Activated T-cell treated with anti-CD3 and anti-CD28 coated beads, Interleukin-2, amount 50 U/mL, for 4 hours (primary cell): ENCODE measurements at regions not wholly inside any gene's neighbourhood (a gene's known extent, or its start where the extent isn't known, plus 50 kb on each side); places are given as distances from the start of the nearest gene placed in this dataset.

Experiments used
- ATAC-seq, 2 donors: fragments of 200-7000 bp; cut with Tn5 transposase; one replicate each; pipeline ENCODE4 v1.10.0; 2021
- DNase-seq: peaks from one replicate; pipeline ENCODE4 v3.0.0-alpha.2; 2020
- H3K27me3 Mint-ChIP-seq: one replicate; pipeline ENCODE4 v1.8.0; 2021; ENCODE audit warnings: low read depth, mixed read lengths
- H3K36me3 Mint-ChIP-seq: one replicate; pipeline ENCODE4 v1.8.0; 2022; ENCODE audit warnings: mixed read lengths; ENCODE audit not compliant: insufficient read depth
- H3K4me1 Mint-ChIP-seq: one replicate; pipeline ENCODE4 v1.8.0; 2021; ENCODE audit warnings: low read depth, mixed read lengths
- H3K4me3 Mint-ChIP-seq: one replicate; pipeline ENCODE4 v1.8.0; 2021; ENCODE audit warnings: mild to moderate bottlenecking, moderate library complexity, mixed read lengths
- H3K9me3 Mint-ChIP-seq: one replicate; pipeline ENCODE4 v1.8.0; 2021; ENCODE audit warnings: mixed read lengths

- Mint-ChIP-seq H3K4me3 (no peak overlapping the region), H3K9me3 (no peaks in the 10 kb centered on the region), H3K27me3 (no peaks in the 10 kb centered on the region), H3K4me1 (no peaks in the 10 kb centered on the region), H3K36me3 (no peaks in the 10 kb centered on the region)
- ATAC-seq, result no peak
- no peak for DNase-seq
Measured at GRCh38 chr4:116385583-116385982, 699.8 kb downstream of the TRAM1L1 start.

DNA sequence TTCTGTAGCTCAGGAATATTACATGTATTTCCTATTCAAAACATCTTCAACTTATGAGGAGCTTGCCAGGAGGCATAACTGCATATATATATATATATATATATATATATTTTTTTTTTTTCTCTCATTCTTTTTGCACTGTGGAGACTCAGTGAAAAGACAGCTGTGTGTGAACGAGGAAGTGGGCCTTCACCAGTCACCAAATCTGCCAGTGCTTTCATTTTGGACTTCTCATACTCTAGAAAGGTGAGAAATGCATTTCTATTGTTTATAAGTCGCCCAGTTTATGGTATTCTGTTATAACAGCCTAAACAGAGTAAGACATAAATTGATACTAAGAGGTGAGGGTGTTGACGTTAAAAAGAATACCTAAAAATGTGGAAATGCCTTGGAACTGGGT, 710.6 kb downstream of the TRAM1L1 start:
- no peaks in the 10 kb centered on the region for H3K27me3 Mint-ChIP-seq
- no peaks in the 10 kb centered on the region for H3K4me1 Mint-ChIP-seq
- no peak overlapping the region for H3K4me3 Mint-ChIP-seq
- ATAC-seq, result no peak
- DNase-seq, result no peak
- no peaks in the 10 kb centered on the region for H3K36me3 Mint-ChIP-seq
- H3K9me3 Mint-ChIP-seq, result no peaks in the 10 kb centered on the region

DNA sequence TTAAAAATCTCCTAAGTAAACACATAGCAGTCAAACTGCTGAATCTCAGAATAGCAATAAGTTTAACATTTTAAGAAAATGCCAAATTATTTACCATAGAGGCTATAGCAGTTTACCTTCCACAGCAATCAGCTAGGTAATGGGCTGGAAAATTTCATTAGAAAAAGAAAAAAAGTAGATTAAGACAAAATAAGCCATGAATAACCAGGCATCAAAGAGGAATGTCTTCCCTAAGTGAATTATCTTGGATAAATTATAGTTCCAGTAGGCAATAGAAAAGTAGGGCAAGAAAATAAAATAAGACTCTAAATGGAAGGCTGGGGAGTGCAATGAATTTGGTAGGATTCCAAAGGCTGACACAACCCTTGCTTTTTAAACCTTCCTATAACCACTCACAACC, 722.8 kb downstream of the TRAM1L1 start:
- Mint-ChIP-seq H3K4me3 (no peak overlapping the region), H3K27me3 (no peaks in the 10 kb centered on the region), H3K4me1 (no peaks in the 10 kb centered on the region), H3K9me3 (no peaks in the 10 kb centered on the region), H3K36me3 (no peaks in the 10 kb centered on the region)
- ATAC-seq (no peak), DNase-seq (no peak)

DNA sequence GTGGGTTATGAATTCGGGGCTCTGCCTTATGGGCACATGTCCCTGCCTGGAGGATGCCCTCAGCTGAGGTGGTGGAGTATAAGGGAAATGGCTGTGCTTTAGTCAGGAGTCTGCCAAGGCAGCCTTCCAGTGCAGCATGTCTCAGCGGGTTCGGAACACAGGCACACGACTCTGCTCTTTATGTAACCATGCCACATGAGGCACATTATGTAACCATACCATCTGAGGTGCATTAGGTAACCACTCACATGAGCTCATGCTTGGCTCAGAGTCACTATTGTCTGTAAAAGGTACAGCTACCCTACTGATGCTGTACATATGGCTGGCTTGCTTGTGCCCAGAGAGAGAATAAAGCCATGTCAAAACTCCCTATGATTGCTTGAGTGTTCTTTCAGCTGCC, 723.6 kb downstream of the TRAM1L1 start:
- ATAC-seq (no peak), DNase-seq (no peak)
- H3K4me1 Mint-ChIP-seq, result no peaks in the 10 kb centered on the region
- no peaks in the 10 kb centered on the region for H3K36me3 Mint-ChIP-seq
- no peaks in the 10 kb centered on the region for H3K9me3 Mint-ChIP-seq
- no peaks in the 10 kb centered on the region for H3K27me3 Mint-ChIP-seq
- H3K4me3 Mint-ChIP-seq, result no peak overlapping the region

DNA sequence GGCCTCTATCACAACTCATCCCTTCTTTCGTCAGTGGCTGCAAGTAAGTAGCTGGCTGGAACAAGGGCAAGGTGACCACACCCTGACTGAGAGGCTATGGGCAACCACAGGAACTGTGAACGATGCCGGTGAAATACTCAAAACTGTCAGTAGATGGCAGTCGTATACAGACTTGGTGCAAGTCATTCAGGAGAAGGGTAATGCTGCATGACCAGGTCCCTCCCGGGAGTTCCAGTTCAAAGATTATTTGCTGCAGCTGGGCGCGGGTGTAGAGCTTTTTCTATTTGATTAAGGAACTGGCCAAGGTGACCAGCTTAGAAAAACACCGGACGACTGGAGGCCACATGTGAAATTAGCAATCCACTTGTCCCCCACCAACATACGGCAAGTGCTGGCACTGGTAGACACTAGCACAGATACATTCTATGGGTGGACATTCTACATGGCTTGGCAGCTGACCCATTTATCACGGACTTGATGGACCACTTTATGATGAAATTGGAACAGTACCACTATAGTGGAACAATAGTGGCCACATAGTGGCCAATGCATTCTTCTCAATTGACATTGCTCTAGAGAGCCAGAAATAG, 726.6 kb downstream of the TRAM1L1 start:
- Mint-ChIP-seq H3K36me3 (no peaks in the 10 kb centered on the region), H3K9me3 (no peaks in the 10 kb centered on the region), H3K4me3 (no peak overlapping the region), H3K27me3 (no peaks in the 10 kb centered on the region), H3K4me1 (no peaks in the 10 kb centered on the region)
- ATAC-seq (peak in 1 of 2 donors; percentile 61), DNase-seq (peak; percentile 10)

DNA sequence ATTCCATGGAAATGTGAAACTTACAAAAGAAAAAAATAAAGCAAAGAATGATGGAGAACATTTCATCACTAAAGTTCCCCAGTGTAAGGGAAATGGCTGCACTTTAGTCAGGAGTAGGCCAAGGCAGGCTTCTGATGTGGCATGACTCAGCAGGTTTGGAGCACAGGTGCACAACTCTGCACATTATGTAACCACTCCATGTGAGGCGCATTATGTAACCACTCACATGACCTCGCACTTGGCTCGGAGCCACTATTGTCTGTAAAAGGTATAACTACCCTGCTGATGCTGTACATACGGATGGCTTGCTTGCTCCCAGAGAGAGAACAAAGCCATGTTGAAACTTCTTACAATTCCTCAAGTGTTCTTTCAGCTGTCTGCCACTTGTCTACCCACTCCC, 727.6 kb downstream of the TRAM1L1 start:
- H3K4me3 Mint-ChIP-seq, result no peak overlapping the region
- H3K27me3 Mint-ChIP-seq, result no peaks in the 10 kb centered on the region
- no peaks in the 10 kb centered on the region for H3K4me1 Mint-ChIP-seq
- no peaks in the 10 kb centered on the region for H3K36me3 Mint-ChIP-seq
- DNase-seq, result no peak
- H3K9me3 Mint-ChIP-seq, result no peaks in the 10 kb centered on the region
- ATAC-seq, result peak in 1 of 2 donors; percentile 28

GRCh38 chr4:116346750-116347149, 738.6 kb downstream of the TRAM1L1 start:
- H3K9me3 Mint-ChIP-seq, result no peaks in the 10 kb centered on the region
- no peak for ATAC-seq
- H3K36me3 Mint-ChIP-seq, result no peaks in the 10 kb centered on the region
- DNase-seq, result no peak
- no peaks in the 10 kb centered on the region for H3K4me1 Mint-ChIP-seq
- H3K27me3 Mint-ChIP-seq, result no peaks in the 10 kb centered on the region
- H3K4me3 Mint-ChIP-seq, result no peak overlapping the region

- no peaks in the 10 kb centered on the region for H3K36me3 Mint-ChIP-seq
- H3K27me3 Mint-ChIP-seq, result no peaks in the 10 kb centered on the region
- ATAC-seq (no peak), DNase-seq (no peak)
- H3K9me3 Mint-ChIP-seq, result peaks cover 5% of the 10 kb centered on the region
- H3K4me3 Mint-ChIP-seq, result no peak overlapping the region
- H3K4me1 Mint-ChIP-seq, result no peaks in the 10 kb centered on the region
Measured at GRCh38 chr4:116343809-116344208, 741.6 kb downstream of the TRAM1L1 start.

DNA sequence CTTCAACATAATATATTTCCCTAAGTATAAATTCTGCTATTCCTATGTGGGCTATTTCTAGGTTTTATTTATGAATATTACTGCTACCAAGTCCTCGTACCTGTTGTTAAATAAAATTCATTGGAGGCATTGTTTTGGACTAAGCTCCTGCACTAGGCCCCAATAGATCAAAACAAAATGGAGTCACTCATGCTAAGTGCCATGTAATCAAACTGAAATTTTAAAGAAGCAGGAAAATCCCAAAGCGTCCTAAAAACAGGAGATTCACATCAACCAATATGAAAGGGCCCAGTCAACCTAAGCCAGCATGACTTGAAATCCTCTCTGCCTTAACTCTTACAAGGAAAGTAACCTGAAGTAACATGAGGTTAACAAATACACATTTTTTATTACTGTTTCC, 743.2 kb downstream of the TRAM1L1 start:
- ATAC-seq, result no peak
- Mint-ChIP-seq H3K4me3 (no peak overlapping the region), H3K36me3 (no peaks in the 10 kb centered on the region)

GRCh38 chr4:116332508-116332907, 752.9 kb downstream of the TRAM1L1 start:
- Mint-ChIP-seq H3K4me3 (no peak overlapping the region), H3K9me3 (peaks cover 4% of the 10 kb centered on the region), H3K4me1 (no peaks in the 10 kb centered on the region), H3K27me3 (no peaks in the 10 kb centered on the region), H3K36me3 (no peaks in the 10 kb centered on the region)
- ATAC-seq, result no peak
- no peak for DNase-seq

More for the DNA sequence above, 743.2 kb downstream of the TRAM1L1 start:
- H3K27me3 Mint-ChIP-seq, result no peaks in the 10 kb centered on the region
- H3K4me1 Mint-ChIP-seq, result no peaks in the 10 kb centered on the region
- H3K9me3 Mint-ChIP-seq, result peaks cover 7% of the 10 kb centered on the region
- DNase-seq, result no peak

DNA sequence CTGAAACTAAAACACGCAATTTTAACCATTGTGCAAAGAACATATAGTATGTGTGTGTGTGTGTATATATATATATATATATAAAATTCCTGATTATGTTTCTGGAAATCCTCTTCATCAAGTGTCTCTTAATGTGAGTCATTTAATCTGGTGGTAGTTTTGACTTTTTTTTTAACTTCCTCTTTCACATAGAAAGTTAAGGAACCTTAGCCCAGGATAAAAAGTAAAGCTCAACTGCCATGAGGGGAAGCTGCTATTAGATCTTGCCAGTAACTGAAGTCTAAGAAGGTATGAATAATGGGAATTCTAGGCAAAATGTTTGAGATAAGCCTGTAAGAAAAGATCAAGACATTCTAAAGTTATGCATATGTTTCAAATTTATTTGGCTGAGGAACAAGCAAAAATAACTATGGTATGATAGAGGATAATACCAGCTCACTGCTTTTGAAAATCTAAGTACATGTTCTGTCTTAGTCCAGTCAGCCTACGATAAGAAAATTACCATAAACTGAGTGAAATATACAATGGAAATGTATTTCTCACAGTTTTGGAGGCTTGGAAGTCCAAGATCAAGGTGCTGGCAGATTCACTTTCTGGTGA, 757.0 kb downstream of the TRAM1L1 start:
- no peak for DNase-seq
- ATAC-seq, result no peak
- Mint-ChIP-seq H3K36me3 (no peaks in the 10 kb centered on the region), H3K9me3 (peaks cover 7% of the 10 kb centered on the region), H3K4me1 (no peaks in the 10 kb centered on the region), H3K4me3 (no peak overlapping the region), H3K27me3 (no peaks in the 10 kb centered on the region)

- Mint-ChIP-seq H3K4me1 (no peaks in the 10 kb centered on the region), H3K4me3 (no peak overlapping the region), H3K9me3 (peaks cover 3% of the 10 kb centered on the region), H3K36me3 (no peaks in the 10 kb centered on the region), H3K27me3 (no peaks in the 10 kb centered on the region)
- DNase-seq (no peak), ATAC-seq (no peak)
Measured at GRCh38 chr4:116323606-116324005, 761.8 kb downstream of the TRAM1L1 start.

- Mint-ChIP-seq H3K4me1 (no peaks in the 10 kb centered on the region), H3K4me3 (no peak overlapping the region), H3K27me3 (no peaks in the 10 kb centered on the region), H3K9me3 (peaks cover 3% of the 10 kb centered on the region), H3K36me3 (no peaks in the 10 kb centered on the region)
- DNase-seq (no peak), ATAC-seq (no peak)
Measured at GRCh38 chr4:116321471-116321870, 763.9 kb downstream of the TRAM1L1 start.

GRCh38 chr4:116320859-116321258, 764.5 kb downstream of the TRAM1L1 start:
- Mint-ChIP-seq H3K36me3 (no peaks in the 10 kb centered on the region), H3K27me3 (no peaks in the 10 kb centered on the region), H3K4me1 (no peaks in the 10 kb centered on the region), H3K4me3 (no peak overlapping the region), H3K9me3 (peaks cover 3% of the 10 kb centered on the region)
- DNase-seq, result no peak
- no peak for ATAC-seq

DNA sequence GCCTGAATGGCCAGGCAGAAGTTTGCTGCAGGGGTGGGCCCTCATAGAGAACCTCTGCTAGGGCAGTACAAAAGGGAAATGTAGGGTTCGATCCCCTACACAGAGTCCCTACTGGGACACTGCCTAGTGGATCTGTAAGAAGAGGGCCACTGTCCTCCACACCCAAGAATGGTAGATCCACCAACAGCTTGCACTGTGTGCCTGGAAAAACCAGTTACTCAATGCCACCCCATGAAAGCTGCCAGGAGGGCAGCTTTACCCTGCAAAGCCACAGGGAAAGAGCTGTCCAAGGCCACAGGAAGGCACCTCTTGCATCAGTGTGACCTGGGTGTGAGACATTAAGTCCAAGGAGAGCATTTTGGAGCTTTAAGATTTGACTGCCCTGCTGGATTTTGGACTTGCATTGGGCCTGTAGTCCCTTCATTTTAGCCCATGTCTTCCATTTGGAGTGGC, 781.6 kb downstream of the TRAM1L1 start:
- DNase-seq, result no peak
- H3K27me3 Mint-ChIP-seq, result no peaks in the 10 kb centered on the region
- no peaks in the 10 kb centered on the region for H3K4me1 Mint-ChIP-seq
- ATAC-seq, result no peak
- H3K36me3 Mint-ChIP-seq, result no peaks in the 10 kb centered on the region
- no peak overlapping the region for H3K4me3 Mint-ChIP-seq
- H3K9me3 Mint-ChIP-seq, result peaks cover 6% of the 10 kb centered on the region
